ENCODE measurements at regions not wholly inside any gene's neighbourhood (a gene's known extent, or its start where the extent isn't known, plus 50 kb on each side); places are given as distances from the start of the nearest gene placed in this dataset.

- no peak for TF ChIP-seq SUZ12 (IDR thresholded peaks at IDR 0.05)
- TF ChIP-seq BHLHE40 (IDR thresholded peaks at IDR 0.05; ENCODE audit: borderline replicate concordance), result no peak
- TF ChIP-seq SP1 (IDR thresholded peaks at IDR 0.05), result no peak
- no peak for TF ChIP-seq CTBP1 (IDR thresholded peaks at IDR 0.05; ENCODE audit: borderline replicate concordance)
- TF ChIP-seq ARNT (IDR thresholded peaks at IDR 0.05), result no peak
- TF ChIP-seq ZNF384 (IDR thresholded peaks at IDR 0.05), result no peak
- no peak for TF ChIP-seq ELF4 (IDR thresholded peaks at IDR 0.05)
- TF ChIP-seq, protein P1, sequence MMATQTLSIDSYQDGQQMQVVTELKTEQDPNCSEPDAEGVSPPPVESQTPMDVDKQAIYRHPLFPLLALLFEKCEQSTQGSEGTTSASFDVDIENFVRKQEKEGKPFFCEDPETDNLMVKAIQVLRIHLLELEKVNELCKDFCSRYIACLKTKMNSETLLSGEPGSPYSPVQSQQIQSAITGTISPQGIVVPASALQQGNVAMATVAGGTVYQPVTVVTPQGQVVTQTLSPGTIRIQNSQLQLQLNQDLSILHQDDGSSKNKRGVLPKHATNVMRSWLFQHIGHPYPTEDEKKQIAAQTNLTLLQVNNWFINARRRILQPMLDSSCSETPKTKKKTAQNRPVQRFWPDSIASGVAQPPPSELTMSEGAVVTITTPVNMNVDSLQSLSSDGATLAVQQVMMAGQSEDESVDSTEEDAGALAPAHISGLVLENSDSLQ (IDR thresholded peaks at IDR 0.05), result no peak
- no peak for TF ChIP-seq HDGF (IDR thresholded peaks at IDR 0.05; ENCODE audit: borderline replicate concordance)
- TF ChIP-seq FOXK2 (IDR thresholded peaks at IDR 0.05), result no peak
- no peak for TF ChIP-seq FOXM1 (IDR thresholded peaks at IDR 0.05; ENCODE audit: borderline replicate concordance)
- no peak for TF ChIP-seq NFRKB (IDR thresholded peaks at IDR 0.05)
- TF ChIP-seq TARDBP (IDR thresholded peaks at IDR 0.05), result no peak
- TF ChIP-seq FOXA1 (IDR thresholded peaks at IDR 0.05), result no peak
Measured at GRCh38 chr16:31734265-31734664, 139.3 kb upstream of the ZNF267 start.
